ENCODE measurements at regions not wholly inside any gene's neighbourhood (a gene's known extent, or its start where the extent isn't known, plus 50 kb on each side); places are given as distances from the start of the nearest gene placed in this dataset.

DNA sequence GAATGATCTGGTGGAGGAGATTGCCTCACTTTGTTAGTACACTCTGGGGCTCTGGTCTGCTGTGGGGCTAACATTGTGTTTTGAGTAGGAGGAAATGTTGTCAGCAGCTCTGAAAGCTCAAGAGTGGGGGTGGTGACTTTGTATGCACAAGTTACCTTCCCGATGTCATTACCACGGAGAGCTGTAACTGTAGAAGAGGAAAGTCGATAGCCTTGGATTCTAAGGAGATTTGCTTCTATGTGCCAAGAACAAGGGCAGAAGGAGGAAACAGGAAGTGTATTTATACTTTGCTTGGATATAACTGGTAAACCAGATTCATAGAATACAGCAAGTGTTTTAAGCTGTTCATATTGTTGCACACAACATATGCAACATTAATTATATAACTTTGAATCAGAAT, 196.1 kb downstream of the AMY1C start:
- Histone ChIP-seq H3K4me3 (ENCODE audit: low read depth in 1 of 2, low read length in 2 of 2) (no peak overlapping the region), H3K27me3 (ENCODE audit: control insufficient read depth in 1 of 2, insufficient read depth in 2 of 2, low read length in 2 of 2) (no peaks in the 10 kb centered on the region), H3K9ac (ENCODE audit: low read length) (no peak overlapping the region), H3K9me3 (ENCODE audit: low read length) (no peaks in the 10 kb centered on the region), H3K36me3 (ENCODE audit: insufficient read depth, low read length) (no peaks in the 10 kb centered on the region), H3K4me1 (ENCODE audit: insufficient read depth, low read length) (no peaks in the 10 kb centered on the region), H3K27ac (ENCODE audit: low read depth, low read length) (no peak overlapping the region)

DNA sequence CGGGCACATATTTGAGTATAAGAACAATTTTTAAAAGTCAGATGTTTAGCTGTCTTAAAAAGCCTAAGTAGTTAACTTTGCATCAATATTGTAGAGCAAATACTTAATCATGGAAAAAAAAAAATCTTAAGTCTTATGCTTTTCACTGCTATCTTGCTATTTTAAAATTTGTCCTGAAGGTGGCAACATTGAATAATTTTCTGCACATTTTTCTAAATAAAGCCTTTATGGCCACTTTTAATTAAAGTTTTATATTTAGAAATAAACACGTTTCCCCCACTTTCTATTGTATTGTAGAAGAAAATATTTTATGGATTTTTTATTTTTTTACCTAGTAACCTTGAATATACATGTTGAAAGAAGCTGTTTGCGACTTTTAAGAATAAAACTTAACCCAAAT, 198.8 kb downstream of the AMY1C start:
- Histone ChIP-seq H3K4me1 (ENCODE audit: insufficient read depth, low read length) (no peaks in the 10 kb centered on the region), H3K27me3 (ENCODE audit: control insufficient read depth in 1 of 2, insufficient read depth in 2 of 2, low read length in 2 of 2) (no peaks in the 10 kb centered on the region), H3K4me3 (ENCODE audit: low read depth in 1 of 2, low read length in 2 of 2) (no peak overlapping the region), H3K9me3 (ENCODE audit: low read length) (no peaks in the 10 kb centered on the region), H3K9ac (ENCODE audit: low read length) (no peak overlapping the region), H3K27ac (ENCODE audit: low read depth, low read length) (no peak overlapping the region), H3K36me3 (ENCODE audit: insufficient read depth, low read length) (no peaks in the 10 kb centered on the region)

DNA sequence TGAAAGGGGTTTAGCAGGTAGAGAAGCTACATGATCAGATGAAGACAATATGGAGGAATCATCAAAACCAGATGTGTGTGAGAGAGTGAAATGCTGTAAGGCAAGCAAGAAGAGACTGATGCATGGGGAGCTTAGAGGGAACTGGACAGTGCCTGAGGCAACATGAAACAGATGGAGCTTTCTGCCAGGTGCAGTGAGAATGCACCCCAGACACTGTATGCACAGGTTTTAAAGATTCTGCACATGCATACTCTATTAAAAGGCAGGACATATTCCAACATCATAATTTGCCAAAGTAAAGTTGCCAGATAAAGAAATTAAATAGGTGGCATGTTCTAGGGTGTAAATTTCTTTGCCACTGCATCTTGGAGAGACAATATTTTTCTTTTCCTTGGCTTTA, 200.1 kb downstream of the AMY1C start:
- H3K27ac ChIP-seq (ENCODE audit: low read depth, low read length), result no peak overlapping the region
- no peak overlapping the region for H3K9ac ChIP-seq (ENCODE audit: low read length)
- no peaks in the 10 kb centered on the region for H3K9me3 ChIP-seq (ENCODE audit: low read length)
- no peaks in the 10 kb centered on the region for H3K4me1 ChIP-seq (ENCODE audit: insufficient read depth, low read length)
- H3K36me3 ChIP-seq (ENCODE audit: insufficient read depth, low read length), result no peaks in the 10 kb centered on the region
- H3K4me3 ChIP-seq (ENCODE audit: low read depth in 1 of 2, low read length in 2 of 2), result no peak overlapping the region
- H3K27me3 ChIP-seq (ENCODE audit: control insufficient read depth in 1 of 2, insufficient read depth in 2 of 2, low read length in 2 of 2), result no peaks in the 10 kb centered on the region

DNA sequence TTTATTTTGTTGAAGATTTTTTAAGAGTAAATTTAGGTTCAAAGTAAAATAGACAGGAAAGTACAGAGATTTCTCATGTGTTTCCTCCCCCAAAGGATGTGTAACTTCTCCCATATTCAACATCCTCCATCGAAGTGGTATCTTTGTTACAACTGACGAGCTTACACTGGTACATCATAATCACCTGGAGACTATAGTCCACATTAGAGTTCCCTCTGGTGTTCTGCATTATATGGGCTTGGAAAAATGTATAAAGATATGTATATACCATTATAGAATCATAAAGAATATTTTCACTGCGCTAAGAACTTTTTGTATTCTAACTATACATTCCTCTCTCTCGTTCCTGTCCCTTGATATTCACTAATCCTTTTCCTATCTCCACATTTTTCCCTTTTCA, 203.7 kb downstream of the AMY1C start:
- Histone ChIP-seq H3K36me3 (ENCODE audit: insufficient read depth, low read length) (no peaks in the 10 kb centered on the region), H3K9ac (ENCODE audit: low read length) (no peak overlapping the region), H3K4me3 (ENCODE audit: low read depth in 1 of 2, low read length in 2 of 2) (no peak overlapping the region), H3K4me1 (ENCODE audit: insufficient read depth, low read length) (no peaks in the 10 kb centered on the region), H3K9me3 (ENCODE audit: low read length) (no peaks in the 10 kb centered on the region), H3K27ac (ENCODE audit: low read depth, low read length) (no peak overlapping the region), H3K27me3 (ENCODE audit: control insufficient read depth in 1 of 2, insufficient read depth in 2 of 2, low read length in 2 of 2) (no peaks in the 10 kb centered on the region)

DNA sequence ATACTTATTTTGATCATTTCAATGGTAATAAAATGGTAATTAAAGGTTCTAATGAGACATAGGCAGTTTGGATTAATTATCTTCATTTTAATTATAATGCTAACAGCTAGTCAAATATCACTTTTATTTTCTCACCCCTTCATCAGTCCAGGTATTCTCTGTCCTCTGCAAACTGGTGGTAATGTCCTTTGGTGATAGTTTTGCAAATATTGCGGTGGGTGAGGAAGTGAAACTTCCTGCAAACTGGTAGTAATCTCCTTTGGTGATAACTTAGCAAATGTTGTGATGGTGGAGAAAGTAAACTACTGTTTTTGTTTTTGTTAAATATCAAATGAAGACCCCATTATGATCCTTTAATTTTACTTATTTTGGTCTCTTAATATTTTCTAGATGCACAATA, 209.0 kb downstream of the AMY1C start:
- Histone ChIP-seq H3K36me3 (ENCODE audit: insufficient read depth, low read length) (no peaks in the 10 kb centered on the region), H3K27ac (ENCODE audit: low read depth, low read length) (no peak overlapping the region), H3K4me3 (ENCODE audit: low read depth in 1 of 2, low read length in 2 of 2) (no peak overlapping the region), H3K27me3 (ENCODE audit: control insufficient read depth in 1 of 2, insufficient read depth in 2 of 2, low read length in 2 of 2) (no peaks in the 10 kb centered on the region), H3K4me1 (ENCODE audit: insufficient read depth, low read length) (no peaks in the 10 kb centered on the region), H3K9me3 (ENCODE audit: low read length) (no peaks in the 10 kb centered on the region), H3K9ac (ENCODE audit: low read length) (no peak overlapping the region)

DNA sequence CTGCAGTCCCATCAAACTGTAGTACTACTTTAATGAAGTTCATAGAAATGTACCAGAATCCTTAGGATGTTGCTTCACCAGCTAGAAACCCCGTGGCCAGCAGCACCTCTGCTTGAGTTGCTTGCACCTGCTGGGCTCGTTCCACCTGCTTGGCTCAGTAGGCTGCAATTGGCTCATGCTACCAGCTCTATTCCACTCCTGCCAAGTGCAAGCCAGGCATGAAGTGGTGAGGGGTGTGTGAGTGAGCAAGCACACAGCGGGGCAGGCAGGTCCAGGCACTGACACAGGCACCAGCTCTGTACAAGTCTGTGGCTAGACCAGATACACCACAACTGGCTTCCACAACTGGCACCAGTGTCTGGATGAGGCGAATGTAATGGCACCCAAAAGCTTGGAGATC, 209.9 kb downstream of the AMY1C start:
- Histone ChIP-seq H3K9ac (ENCODE audit: low read length) (no peak overlapping the region), H3K36me3 (ENCODE audit: insufficient read depth, low read length) (no peaks in the 10 kb centered on the region), H3K27me3 (ENCODE audit: control insufficient read depth in 1 of 2, insufficient read depth in 2 of 2, low read length in 2 of 2) (no peaks in the 10 kb centered on the region), H3K4me3 (ENCODE audit: low read depth in 1 of 2, low read length in 2 of 2) (no peak overlapping the region), H3K4me1 (ENCODE audit: insufficient read depth, low read length) (no peaks in the 10 kb centered on the region), H3K27ac (ENCODE audit: low read depth, low read length) (no peak overlapping the region), H3K9me3 (ENCODE audit: low read length) (no peaks in the 10 kb centered on the region)

DNA sequence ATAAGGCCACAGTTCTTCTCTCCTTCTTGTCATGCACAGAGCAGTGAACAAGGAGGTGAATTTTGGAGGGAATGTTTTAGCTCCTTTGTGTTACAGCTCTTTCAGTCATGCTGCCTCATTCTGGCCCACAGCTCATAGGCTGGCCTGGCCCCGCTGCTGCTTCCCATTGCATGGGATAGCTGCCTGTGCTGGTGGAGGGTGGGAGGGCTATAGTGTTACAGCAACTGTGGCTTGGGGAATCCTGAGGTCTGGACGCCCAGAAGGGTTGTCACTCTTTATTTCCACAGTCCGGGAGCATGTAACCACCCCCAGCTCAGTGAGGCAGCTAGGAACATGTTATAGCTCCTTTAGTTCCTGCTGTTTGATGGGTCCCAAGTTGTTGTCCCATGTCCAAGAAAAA, 210.3 kb downstream of the AMY1C start:
- H3K9me3 ChIP-seq (ENCODE audit: low read length), result no peaks in the 10 kb centered on the region
- no peak overlapping the region for H3K9ac ChIP-seq (ENCODE audit: low read length)
- no peaks in the 10 kb centered on the region for H3K4me1 ChIP-seq (ENCODE audit: insufficient read depth, low read length)
- no peak overlapping the region for H3K27ac ChIP-seq (ENCODE audit: low read depth, low read length)
- no peak overlapping the region for H3K4me3 ChIP-seq (ENCODE audit: low read depth in 1 of 2, low read length in 2 of 2)
- no peaks in the 10 kb centered on the region for H3K36me3 ChIP-seq (ENCODE audit: insufficient read depth, low read length)
- H3K27me3 ChIP-seq (ENCODE audit: control insufficient read depth in 1 of 2, insufficient read depth in 2 of 2, low read length in 2 of 2), result no peaks in the 10 kb centered on the region

DNA sequence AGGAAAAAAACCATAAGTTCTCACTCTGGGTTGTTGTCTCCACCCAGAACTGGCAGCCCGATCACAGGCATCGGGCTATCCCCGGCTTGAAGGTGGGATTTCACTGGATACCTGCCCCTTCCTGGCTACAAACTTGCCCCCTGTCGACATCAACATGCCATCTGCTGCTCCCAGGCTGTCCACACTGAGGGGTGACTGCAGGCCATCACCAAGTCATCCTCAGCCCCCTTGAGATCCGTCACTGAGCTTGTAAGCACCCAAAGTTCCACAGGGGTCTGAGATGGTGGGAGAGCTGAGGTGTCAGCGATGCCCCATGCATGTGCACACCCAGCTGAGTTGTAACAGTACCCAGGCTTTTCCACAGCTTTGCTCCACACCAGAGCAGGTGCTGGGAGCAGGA, 211.0 kb downstream of the AMY1C start:
- no peaks in the 10 kb centered on the region for H3K4me1 ChIP-seq (ENCODE audit: insufficient read depth, low read length)
- no peaks in the 10 kb centered on the region for H3K27me3 ChIP-seq (ENCODE audit: control insufficient read depth in 1 of 2, insufficient read depth in 2 of 2, low read length in 2 of 2)
- no peak overlapping the region for H3K9ac ChIP-seq (ENCODE audit: low read length)
- no peak overlapping the region for H3K4me3 ChIP-seq (ENCODE audit: low read depth in 1 of 2, low read length in 2 of 2)
- no peak overlapping the region for H3K27ac ChIP-seq (ENCODE audit: low read depth, low read length)
- no peaks in the 10 kb centered on the region for H3K36me3 ChIP-seq (ENCODE audit: insufficient read depth, low read length)
- no peaks in the 10 kb centered on the region for H3K9me3 ChIP-seq (ENCODE audit: low read length)

DNA sequence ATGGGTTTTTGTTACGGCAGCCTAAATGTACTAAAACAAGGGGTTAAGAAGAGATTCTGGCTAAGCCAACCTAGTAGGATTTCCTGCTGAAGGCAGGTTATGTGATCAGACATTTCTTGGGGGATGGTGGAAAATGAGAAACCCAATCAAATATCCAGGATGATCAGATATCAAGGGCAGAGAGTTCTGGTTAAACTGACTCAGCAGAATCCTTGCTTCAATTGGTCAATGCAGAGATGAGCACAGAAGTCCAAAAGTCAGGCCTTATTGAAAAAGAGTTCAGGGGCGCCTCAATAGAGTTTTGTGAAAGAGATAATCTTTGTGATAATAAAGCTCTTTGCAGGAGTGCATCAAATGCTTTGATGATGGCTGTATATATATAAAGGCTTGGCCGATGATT, 237.1 kb downstream of the AMY1C start:
- Histone ChIP-seq H3K4me3 (ENCODE audit: low read depth in 1 of 2, low read length in 2 of 2) (no peak overlapping the region), H3K9ac (ENCODE audit: low read length) (no peak overlapping the region), H3K27ac (ENCODE audit: low read depth, low read length) (no peak overlapping the region), H3K9me3 (ENCODE audit: low read length) (no peaks in the 10 kb centered on the region), H3K4me1 (ENCODE audit: insufficient read depth, low read length) (no peaks in the 10 kb centered on the region), H3K27me3 (ENCODE audit: control insufficient read depth in 1 of 2, insufficient read depth in 2 of 2, low read length in 2 of 2) (no peaks in the 10 kb centered on the region), H3K36me3 (ENCODE audit: insufficient read depth, low read length) (no peaks in the 10 kb centered on the region)

DNA sequence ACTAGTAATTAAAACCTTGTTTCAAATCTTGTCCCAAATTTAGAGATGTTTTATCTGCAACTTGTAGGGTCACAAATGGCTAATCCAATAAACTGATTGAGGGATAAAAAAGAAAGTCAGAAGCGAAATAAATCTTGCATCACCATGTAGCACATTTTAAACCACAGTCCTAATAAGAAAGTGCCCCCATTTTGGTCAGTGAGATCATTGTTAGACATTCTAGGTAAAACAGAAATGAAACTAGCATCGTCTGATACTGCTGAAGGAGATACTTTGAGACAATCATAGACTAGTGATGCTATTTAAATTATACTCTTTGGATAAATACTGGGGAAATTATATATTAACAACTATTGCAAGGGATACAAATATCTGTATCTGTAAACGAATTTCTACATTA, 247.9 kb downstream of the AMY1C start:
- H3K9ac ChIP-seq (ENCODE audit: low read length), result no peak overlapping the region
- no peaks in the 10 kb centered on the region for H3K27me3 ChIP-seq (ENCODE audit: control insufficient read depth in 1 of 2, insufficient read depth in 2 of 2, low read length in 2 of 2)
- no peak overlapping the region for H3K4me3 ChIP-seq (ENCODE audit: low read depth in 1 of 2, low read length in 2 of 2)
- no peaks in the 10 kb centered on the region for H3K4me1 ChIP-seq (ENCODE audit: insufficient read depth, low read length)
- H3K27ac ChIP-seq (ENCODE audit: low read depth, low read length), result no peak overlapping the region
- no peaks in the 10 kb centered on the region for H3K36me3 ChIP-seq (ENCODE audit: insufficient read depth, low read length)
- no peaks in the 10 kb centered on the region for H3K9me3 ChIP-seq (ENCODE audit: low read length)

DNA sequence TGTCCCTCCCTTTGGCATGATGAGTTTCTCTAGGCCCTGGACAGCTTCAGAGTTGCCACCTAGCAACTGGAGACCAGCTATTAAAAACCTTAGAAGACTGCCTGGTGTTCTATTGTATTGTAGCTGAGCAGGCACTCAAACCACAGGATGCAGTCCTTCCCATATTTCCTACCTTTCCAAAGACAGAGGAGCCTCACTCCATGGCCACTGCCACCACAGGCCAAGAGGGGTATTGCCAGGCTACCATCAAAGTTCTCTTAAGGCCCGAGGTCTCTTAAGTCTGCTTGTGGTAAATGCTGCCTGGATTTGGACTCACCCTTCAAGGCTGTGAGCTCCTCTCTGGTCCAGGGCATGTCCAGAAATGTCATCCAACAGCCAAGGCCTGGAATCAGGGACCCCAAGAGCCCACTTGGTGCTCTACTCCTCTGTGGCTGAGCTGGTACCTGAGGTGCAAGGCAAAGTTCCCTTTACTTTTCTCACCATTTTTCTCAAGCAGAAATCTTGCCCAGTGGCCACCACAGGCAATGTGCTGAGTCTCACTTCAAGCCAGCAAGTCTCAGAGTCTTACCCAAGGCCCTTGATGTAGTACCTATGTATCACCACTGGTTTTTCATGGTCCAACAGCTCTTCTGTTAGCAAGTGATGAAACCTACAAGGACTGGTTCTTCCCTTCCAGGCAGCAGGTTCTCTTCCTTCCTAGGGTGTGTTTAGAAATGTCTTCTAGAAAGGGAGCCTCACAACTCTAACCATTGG, 269.4 kb downstream of the AMY1C start:
- no peak overlapping the region for H3K9ac ChIP-seq (ENCODE audit: low read length)
- no peaks in the 10 kb centered on the region for H3K36me3 ChIP-seq (ENCODE audit: insufficient read depth, low read length)
- no peaks in the 10 kb centered on the region for H3K27me3 ChIP-seq (ENCODE audit: control insufficient read depth in 1 of 2, insufficient read depth in 2 of 2, low read length in 2 of 2)
- H3K4me3 ChIP-seq (ENCODE audit: low read depth in 1 of 2, low read length in 2 of 2), result no peak overlapping the region
- H3K4me1 ChIP-seq (ENCODE audit: insufficient read depth, low read length), result no peaks in the 10 kb centered on the region
- no peaks in the 10 kb centered on the region for H3K9me3 ChIP-seq (ENCODE audit: low read length)
- H3K27ac ChIP-seq (ENCODE audit: low read depth, low read length), result no peak overlapping the region

DNA sequence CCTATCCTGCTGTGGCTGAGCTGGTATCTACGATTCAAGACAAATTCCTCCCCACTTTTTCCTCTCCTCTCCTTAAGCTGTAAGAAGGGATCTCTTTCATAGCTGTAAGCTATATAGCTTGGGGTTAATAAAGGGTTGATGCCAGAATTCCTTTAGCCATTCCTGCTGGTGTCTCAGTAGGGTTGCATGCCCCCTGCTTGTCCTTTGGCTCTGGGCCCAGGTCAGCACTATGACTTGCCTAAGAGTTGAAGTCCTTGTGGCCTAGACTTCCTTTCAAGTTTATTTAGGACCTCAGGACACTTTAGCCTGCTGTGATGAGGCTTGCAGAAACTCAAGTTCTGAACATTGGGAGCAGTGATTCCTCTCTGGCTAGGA, 270.0 kb downstream of the AMY1C start:
- no peaks in the 10 kb centered on the region for H3K4me1 ChIP-seq (ENCODE audit: insufficient read depth, low read length)
- H3K36me3 ChIP-seq (ENCODE audit: insufficient read depth, low read length), result no peaks in the 10 kb centered on the region
- no peak overlapping the region for H3K4me3 ChIP-seq (ENCODE audit: low read depth in 1 of 2, low read length in 2 of 2)
- no peaks in the 10 kb centered on the region for H3K9me3 ChIP-seq (ENCODE audit: low read length)
- H3K27ac ChIP-seq (ENCODE audit: low read depth, low read length), result no peak overlapping the region
- H3K9ac ChIP-seq (ENCODE audit: low read length), result no peak overlapping the region
- no peaks in the 10 kb centered on the region for H3K27me3 ChIP-seq (ENCODE audit: control insufficient read depth in 1 of 2, insufficient read depth in 2 of 2, low read length in 2 of 2)

Data from muscle layer of colon (tissue), 2 donors.